ENCODE measurements at regions not wholly inside any gene's neighbourhood (a gene's known extent, or its start where the extent isn't known, plus 50 kb on each side); places are given as distances from the start of the nearest gene placed in this dataset.
A peak's percentile ranks its signal among the peaks of the same experiment; 100 is the strongest.

GRCh38 chr2:16615687-16616615 is 49.7 kb downstream of the CYRIA start:
- DNase-seq (ENCODE audit: insufficient read length, low spot score) (no peak), FAIRE-seq (no peak)

GRCh38 chr2:16615246-16615645 is 50.4 kb downstream of the CYRIA start:
- FAIRE-seq, result no peak

GRCh38 chr2:16614314-16614860 is 51.2 kb downstream of the CYRIA start:
- no peak for FAIRE-seq
- no peak for DNase-seq (ENCODE audit: insufficient read length, low spot score)

More at GRCh38 chr2:16615246-16615645, 50.4 kb downstream of the CYRIA start:
- DNase-seq (ENCODE audit: insufficient read length, low spot score), result no peak

- FAIRE-seq (no peak), DNase-seq (ENCODE audit: insufficient read length, low spot score) (peak; percentile 12)
These were observed 52.1 kb downstream of the CYRIA start for GRCh38 chr2:16613539-16614011.

GRCh38 chr2:16612490-16612889 is 53.1 kb downstream of the CYRIA start:
- no peak for FAIRE-seq
- no peak for DNase-seq (ENCODE audit: insufficient read length, low spot score)

GRCh38 chr2:16609786-16610185 is 55.8 kb downstream of the CYRIA start:
- no peak for DNase-seq (ENCODE audit: insufficient read length, low spot score)
- FAIRE-seq, result no peak

- no peak for FAIRE-seq
- DNase-seq (ENCODE audit: insufficient read length, low spot score), result peak; percentile 68
These were observed 56.7 kb downstream of the CYRIA start for GRCh38 chr2:16608661-16609643.

- no peak for FAIRE-seq
- no peak for DNase-seq (ENCODE audit: insufficient read length, low spot score)
These were observed 58.3 kb downstream of the CYRIA start for GRCh38 chr2:16607301-16607700.

- no peak for DNase-seq (ENCODE audit: insufficient read length, low spot score)
- no peak for FAIRE-seq
These were observed 61.4 kb downstream of the CYRIA start for GRCh38 chr2:16604236-16604635.

GRCh38 chr2:16591370-16591933 is 74.2 kb downstream of the CYRIA start:
- DNase-seq (ENCODE audit: insufficient read length, low spot score), result no peak
- FAIRE-seq, result no peak

GRCh38 chr2:16589465-16589864 is 76.2 kb downstream of the CYRIA start:
- FAIRE-seq (no peak), DNase-seq (ENCODE audit: insufficient read length, low spot score) (no peak)

GRCh38 chr2:16588565-16588964 is 77.1 kb downstream of the CYRIA start:
- no peak for DNase-seq (ENCODE audit: insufficient read length, low spot score)
- no peak for FAIRE-seq

GRCh38 chr2:16587601-16588000 is 78.0 kb downstream of the CYRIA start:
- DNase-seq (ENCODE audit: insufficient read length, low spot score) (no peak), FAIRE-seq (no peak)

GRCh38 chr2:16584824-16585540 is 80.7 kb downstream of the CYRIA start:
- DNase-seq (ENCODE audit: insufficient read length, low spot score) (no peak), FAIRE-seq (no peak)

GRCh38 chr2:16584084-16584483 is 81.5 kb downstream of the CYRIA start:
- FAIRE-seq (no peak), DNase-seq (ENCODE audit: insufficient read length, low spot score) (no peak)

- FAIRE-seq (no peak), DNase-seq (ENCODE audit: insufficient read length, low spot score) (no peak)
These were observed 84.4 kb downstream of the CYRIA start for GRCh38 chr2:16581241-16581640.

- DNase-seq (ENCODE audit: insufficient read length, low spot score) (no peak), FAIRE-seq (no peak)
These were observed 87.6 kb downstream of the CYRIA start for GRCh38 chr2:16578081-16578480.

- DNase-seq (ENCODE audit: insufficient read length, low spot score), result no peak
- no peak for FAIRE-seq
These were observed 95.1 kb downstream of the CYRIA start for GRCh38 chr2:16570516-16570915.

- FAIRE-seq (no peak), DNase-seq (ENCODE audit: insufficient read length, low spot score) (no peak)
These were observed 96.4 kb downstream of the CYRIA start for GRCh38 chr2:16568998-16569784.

Measured in HTR-8/SVneo (cell line).